ENCODE measurements at regions not wholly inside any gene's neighbourhood (a gene's known extent, or its start where the extent isn't known, plus 50 kb on each side); places are given as distances from the start of the nearest gene placed in this dataset.

GRCh38 chr14:97005934-97006333 is 208.8 kb downstream of the VRK1 start:
- TF ChIP-seq CTCF (IDR thresholded peaks at IDR 0.05) (no peak), ZFX (IDR thresholded peaks at IDR 0.05; ENCODE audit: borderline replicate concordance) (no peak)
